PFSK-1 (cell line): ENCODE measurements at regions not wholly inside any gene's neighbourhood (a gene's known extent, or its start where the extent isn't known, plus 50 kb on each side); places are given as distances from the start of the nearest gene placed in this dataset.

Experiments used
- FOXP2 ChIP-seq: optimal IDR thresholded peaks from 2 replicates; pipeline ENCODE3; 2011; ENCODE audit warnings: borderline replicate concordance, control low read depth, inconsistent platforms; ENCODE audit not compliant: insufficient read depth; ENCODE audit errors: extremely low read length, extremely low read depth
- POLR2AphosphoS5 ChIP-seq: IDR thresholded peaks from 2 replicates; pipeline ENCODE4 v1.6.1; 2012; ENCODE audit warnings: low read depth, mild to moderate bottlenecking, control low read depth, low read length, moderate library complexity
- SIN3A ChIP-seq: IDR thresholded peaks from 2 replicates; pipeline ENCODE4 v1.6.1; 2012; ENCODE audit warnings: mild to moderate bottlenecking, low read length, moderate library complexity, borderline replicate concordance; ENCODE audit not compliant: insufficient read depth
- TAF1 ChIP-seq: IDR thresholded peaks from 2 replicates; pipeline ENCODE4 v1.6.1; 2012; ENCODE audit warnings: low read length, control low read depth, borderline replicate concordance; ENCODE audit not compliant: insufficient read depth
- TF ChIP-seq, protein P1 (sequence below), 2 experiments: IDR thresholded peaks; 2 replicates each; pipeline versions ENCODE4 v1.6.1 to v1.8.0; 2011 to 2012; ENCODE audit warnings: low read depth in 2 of 2, low read length in 2 of 2, control low read depth in 1 of 2, inconsistent platforms in 1 of 2, mild to moderate bottlenecking in 1 of 2, moderate library complexity in 1 of 2; ENCODE audit not compliant: insufficient read depth in 1 of 2

DNA sequence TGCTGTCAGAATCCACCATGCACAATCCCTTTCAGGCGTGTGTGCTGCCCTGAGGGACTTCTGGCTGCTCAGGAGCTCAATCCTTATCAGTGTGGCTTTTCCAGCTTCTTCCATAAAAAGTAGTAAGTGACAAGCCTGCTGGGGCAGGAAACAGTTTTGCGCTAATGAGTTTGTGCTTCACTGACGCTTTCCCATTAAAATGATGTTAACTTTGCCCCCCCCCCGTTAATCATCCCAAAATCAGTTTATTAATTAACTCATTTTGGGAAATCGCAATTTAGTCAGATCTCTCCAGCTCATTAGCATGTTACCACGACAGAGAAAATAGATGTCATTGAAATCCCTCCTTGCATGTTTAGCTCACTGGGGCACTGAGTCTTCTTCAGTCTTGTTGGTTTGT lies 186.5 kb upstream of the TENM4 start:
- TF ChIP-seq SIN3A: no peak
- no peak for TF ChIP-seq TAF1
- TF ChIP-seq, protein P1, sequence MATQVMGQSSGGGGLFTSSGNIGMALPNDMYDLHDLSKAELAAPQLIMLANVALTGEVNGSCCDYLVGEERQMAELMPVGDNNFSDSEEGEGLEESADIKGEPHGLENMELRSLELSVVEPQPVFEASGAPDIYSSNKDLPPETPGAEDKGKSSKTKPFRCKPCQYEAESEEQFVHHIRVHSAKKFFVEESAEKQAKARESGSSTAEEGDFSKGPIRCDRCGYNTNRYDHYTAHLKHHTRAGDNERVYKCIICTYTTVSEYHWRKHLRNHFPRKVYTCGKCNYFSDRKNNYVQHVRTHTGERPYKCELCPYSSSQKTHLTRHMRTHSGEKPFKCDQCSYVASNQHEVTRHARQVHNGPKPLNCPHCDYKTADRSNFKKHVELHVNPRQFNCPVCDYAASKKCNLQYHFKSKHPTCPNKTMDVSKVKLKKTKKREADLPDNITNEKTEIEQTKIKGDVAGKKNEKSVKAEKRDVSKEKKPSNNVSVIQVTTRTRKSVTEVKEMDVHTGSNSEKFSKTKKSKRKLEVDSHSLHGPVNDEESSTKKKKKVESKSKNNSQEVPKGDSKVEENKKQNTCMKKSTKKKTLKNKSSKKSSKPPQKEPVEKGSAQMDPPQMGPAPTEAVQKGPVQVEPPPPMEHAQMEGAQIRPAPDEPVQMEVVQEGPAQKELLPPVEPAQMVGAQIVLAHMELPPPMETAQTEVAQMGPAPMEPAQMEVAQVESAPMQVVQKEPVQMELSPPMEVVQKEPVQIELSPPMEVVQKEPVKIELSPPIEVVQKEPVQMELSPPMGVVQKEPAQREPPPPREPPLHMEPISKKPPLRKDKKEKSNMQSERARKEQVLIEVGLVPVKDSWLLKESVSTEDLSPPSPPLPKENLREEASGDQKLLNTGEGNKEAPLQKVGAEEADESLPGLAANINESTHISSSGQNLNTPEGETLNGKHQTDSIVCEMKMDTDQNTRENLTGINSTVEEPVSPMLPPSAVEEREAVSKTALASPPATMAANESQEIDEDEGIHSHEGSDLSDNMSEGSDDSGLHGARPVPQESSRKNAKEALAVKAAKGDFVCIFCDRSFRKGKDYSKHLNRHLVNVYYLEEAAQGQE (IDR thresholded peaks at IDR 0.05; ENCODE audit: insufficient read depth in 1 of 2, low read depth in 2 of 2, low read length in 2 of 2): no peak

- no peak for TF ChIP-seq SIN3A
- TF ChIP-seq, protein P1 (IDR thresholded peaks at IDR 0.05; ENCODE audit: insufficient read depth in 1 of 2, low read depth in 2 of 2, low read length in 2 of 2): no peak
- TF ChIP-seq POLR2AphosphoS5: no peak
- no peak for TF ChIP-seq TAF1
- no peak for TF ChIP-seq FOXP2
Observed at GRCh38 chr11:79626135-79627075, 185.6 kb upstream of the TENM4 start.

GRCh38 chr11:79623375-79623774 lies 182.5 kb upstream of the TENM4 start:
- TF ChIP-seq POLR2AphosphoS5 (no peak), TAF1 (no peak), SIN3A (no peak), FOXP2 (no peak)
- TF ChIP-seq, protein P1 (IDR thresholded peaks at IDR 0.05; ENCODE audit: insufficient read depth in 1 of 2, low read depth in 2 of 2, low read length in 2 of 2): no peak

- TF ChIP-seq FOXP2 (no peak), POLR2AphosphoS5 (no peak), TAF1 (no peak), SIN3A (no peak)
- TF ChIP-seq, protein P1 (IDR thresholded peaks at IDR 0.05; ENCODE audit: insufficient read depth in 1 of 2, low read depth in 2 of 2, low read length in 2 of 2): no peak
Observed at GRCh38 chr11:79617561-79617960, 176.7 kb upstream of the TENM4 start.
